Sigmoid colon (tissue), 4 donors: ENCODE measurements at regions not wholly inside any gene's neighbourhood (a gene's known extent, or its start where the extent isn't known, plus 50 kb on each side); places are given as distances from the start of the nearest gene placed in this dataset.

Experiments used
- CTCF ChIP-seq, 4 experiments: fragments of 450-650 bp in 3 of 4; fragments of 200-600 bp in 1 of 4; IDR thresholded peaks; one replicate each; pipeline ENCODE4 v1.5.1; 2016 to 2019; ENCODE audit warnings: antibody characterized with exemption in 4 of 4, mild to moderate bottlenecking in 3 of 4, moderate library complexity in 2 of 4
- EP300 ChIP-seq, 4 donors: sonication (generic); formaldehyde crosslinking; IDR thresholded peaks; one replicate each; pipeline ENCODE4 v1.6.1; 2017; ENCODE audit warnings: antibody characterized with exemption in 4 of 4
- POLR2A ChIP-seq, 2 donors: fragments of 450-650 bp; IDR thresholded peaks; one replicate each; pipeline ENCODE4 v1.6.1; 2016; ENCODE audit warnings: antibody characterized with exemption in 2 of 2, mild to moderate bottlenecking in 2 of 2, moderate library complexity in 2 of 2
- POLR2AphosphoS5 ChIP-seq, 4 donors: sonication (generic); formaldehyde crosslinking; IDR thresholded peaks; one replicate each; pipeline ENCODE4 v1.6.1; 2017; ENCODE audit warnings: antibody characterized with exemption in 4 of 4

DNA sequence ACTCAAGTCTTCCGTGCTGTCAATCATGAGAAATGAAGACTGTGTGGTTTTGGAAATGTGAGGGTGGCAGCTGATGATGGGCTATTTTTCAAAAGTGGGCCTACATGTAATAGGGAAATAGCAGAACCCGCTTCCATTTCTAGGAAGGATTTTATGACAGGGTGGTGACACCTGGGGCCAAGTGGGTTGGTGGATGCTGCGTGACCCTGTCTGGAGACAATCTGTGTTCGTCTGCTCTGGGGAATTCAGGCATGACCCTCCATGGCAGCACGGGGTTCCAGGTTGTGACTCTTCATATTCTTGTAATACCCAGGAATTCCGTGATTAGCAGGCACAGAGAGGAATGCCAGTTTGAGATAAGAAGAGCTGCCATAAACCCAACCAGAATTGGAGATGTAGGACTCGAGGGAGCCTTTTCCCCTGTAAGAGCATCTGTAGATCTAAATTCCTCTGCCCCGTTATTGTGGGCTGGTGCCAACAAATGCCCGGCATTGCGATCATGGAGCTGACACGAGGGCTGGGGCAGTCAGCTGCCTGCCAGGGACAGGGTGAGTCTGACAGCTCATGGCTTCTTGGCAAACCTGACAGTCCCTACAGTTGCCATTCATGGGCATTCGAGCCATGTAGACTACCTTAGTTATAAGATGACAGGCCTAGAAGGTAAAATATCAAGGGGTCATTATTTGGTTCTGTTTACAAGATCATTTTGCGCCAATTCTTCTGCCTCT, 279.7 kb downstream of the GADD45G start:
- TF ChIP-seq CTCF (IDR thresholded peaks at IDR 0.05) (no peak), POLR2A (IDR thresholded peaks at IDR 0.05) (no peak), POLR2AphosphoS5 (IDR thresholded peaks at IDR 0.05) (no peak), EP300 (IDR thresholded peaks at IDR 0.05) (no peak)
